GM10248 (cell line): ENCODE measurements at regions not wholly inside any gene's neighbourhood (a gene's known extent, or its start where the extent isn't known, plus 50 kb on each side); places are given as distances from the start of the nearest gene placed in this dataset.

Experiments used
- CTCF ChIA-PET: fragments of 300-600 bp; sonication (Branson Sonifier 250); formaldehyde crosslinking; extraction: SDS; loops from one replicate; lab custom pipeline; 2021; ENCODE audit warnings: antibody characterized with exemption; lab: Yijun Ruan, JAX
- POLR2A ChIA-PET: fragments of 350-650 bp; sonication (Branson Sonifier 250); formaldehyde crosslinking; extraction: SDS; loops from one replicate; lab custom pipeline; 2020; ENCODE audit warnings: antibody characterized with exemption; lab: Yijun Ruan, JAX
- DNase-seq: peaks from one replicate; pipeline ENCODE4 v3.0.0; 2012; ENCODE audit errors: extremely low spot score
- TF ChIP-seq, protein P1 (sequence below): IDR thresholded peaks from 2 replicates; pipeline ENCODE4 v1.5.1; 2012; ENCODE audit warnings: mild to moderate bottlenecking, low read depth; ENCODE audit errors: extremely low read depth, missing control alignments, control extremely low read depth

DNA sequence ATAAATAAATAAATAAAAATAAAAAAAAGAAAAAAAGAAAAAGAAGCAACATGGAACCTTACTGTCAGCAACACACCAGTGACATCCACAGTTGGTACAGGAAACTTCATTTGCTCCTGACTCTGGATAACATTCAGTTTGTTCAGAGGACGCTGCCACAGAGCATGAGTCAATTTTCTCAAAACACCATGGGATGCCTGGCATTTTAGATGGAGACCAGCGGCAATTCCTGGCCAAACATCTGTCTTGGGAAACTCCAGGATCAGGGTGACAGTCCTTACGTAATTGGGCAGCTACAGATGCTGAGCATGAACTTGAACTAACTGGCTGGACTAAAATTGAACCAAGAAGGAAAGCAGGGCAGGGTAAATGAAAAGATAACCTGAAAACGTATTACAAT lies 166.2 kb upstream of the CPNE8 start:
- TF ChIP-seq, protein P1, sequence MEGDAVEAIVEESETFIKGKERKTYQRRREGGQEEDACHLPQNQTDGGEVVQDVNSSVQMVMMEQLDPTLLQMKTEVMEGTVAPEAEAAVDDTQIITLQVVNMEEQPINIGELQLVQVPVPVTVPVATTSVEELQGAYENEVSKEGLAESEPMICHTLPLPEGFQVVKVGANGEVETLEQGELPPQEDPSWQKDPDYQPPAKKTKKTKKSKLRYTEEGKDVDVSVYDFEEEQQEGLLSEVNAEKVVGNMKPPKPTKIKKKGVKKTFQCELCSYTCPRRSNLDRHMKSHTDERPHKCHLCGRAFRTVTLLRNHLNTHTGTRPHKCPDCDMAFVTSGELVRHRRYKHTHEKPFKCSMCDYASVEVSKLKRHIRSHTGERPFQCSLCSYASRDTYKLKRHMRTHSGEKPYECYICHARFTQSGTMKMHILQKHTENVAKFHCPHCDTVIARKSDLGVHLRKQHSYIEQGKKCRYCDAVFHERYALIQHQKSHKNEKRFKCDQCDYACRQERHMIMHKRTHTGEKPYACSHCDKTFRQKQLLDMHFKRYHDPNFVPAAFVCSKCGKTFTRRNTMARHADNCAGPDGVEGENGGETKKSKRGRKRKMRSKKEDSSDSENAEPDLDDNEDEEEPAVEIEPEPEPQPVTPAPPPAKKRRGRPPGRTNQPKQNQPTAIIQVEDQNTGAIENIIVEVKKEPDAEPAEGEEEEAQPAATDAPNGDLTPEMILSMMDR = no peak
- POLR2A ChIA-PET = no interaction called here
- no peak for DNase-seq
- CTCF ChIA-PET = interaction anchor here (0.9 kb wide), 1 partner anchor 9 kb away, joined by 3 read pairs; no protein-coding TSS in a partner anchor

DNA sequence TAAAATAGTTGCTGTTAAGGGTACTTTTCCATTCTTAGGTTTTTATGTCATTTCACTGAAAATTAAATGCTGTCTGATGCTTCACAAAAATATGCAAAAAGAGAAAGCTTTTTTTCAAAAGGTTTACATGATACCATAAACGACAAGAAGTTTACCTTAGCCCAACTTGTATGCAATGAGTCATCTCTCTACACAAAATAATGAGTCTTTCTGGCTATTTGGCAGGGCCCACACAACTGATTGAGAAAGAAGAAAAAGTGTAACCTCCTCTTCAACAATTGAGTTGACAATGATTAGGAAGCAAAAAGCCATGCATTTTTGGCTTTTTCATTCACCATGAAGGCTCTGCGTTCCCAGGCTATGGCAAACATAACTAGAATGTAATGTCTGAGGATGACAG lies 165.4 kb upstream of the CPNE8 start:
- CTCF ChIA-PET = interaction anchor here (2.7 kb wide), 1 partner anchor 32 kb away, joined by 7 read pairs; no protein-coding TSS in a partner anchor
- POLR2A ChIA-PET = no interaction called here
- TF ChIP-seq, protein P1 = no peak

DNA sequence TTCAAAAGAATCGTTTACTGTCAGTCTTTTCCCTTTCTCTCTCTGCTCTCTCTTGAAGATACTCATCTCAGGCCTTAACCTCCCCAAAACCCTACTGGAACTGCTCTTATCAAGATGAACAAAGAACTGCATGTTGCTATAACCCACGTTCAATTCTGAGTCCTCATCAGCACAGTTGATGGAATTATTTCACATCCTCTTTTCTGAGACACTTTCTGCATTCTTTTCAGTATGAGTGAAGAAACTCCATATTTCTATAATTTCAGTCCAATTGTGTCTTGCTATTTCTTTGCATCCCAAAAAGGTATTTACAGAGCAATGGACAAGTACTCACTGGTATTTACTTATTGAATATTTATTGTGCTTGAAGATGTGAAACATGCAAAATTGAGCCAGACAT lies 160.1 kb upstream of the CPNE8 start:
- POLR2A ChIA-PET = no interaction called here
- TF ChIP-seq, protein P1 = no peak
- CTCF ChIA-PET = no interaction called here
- DNase-seq = no peak

More for the DNA sequence above, 165.4 kb upstream of the CPNE8 start:
- DNase-seq = no peak

DNA sequence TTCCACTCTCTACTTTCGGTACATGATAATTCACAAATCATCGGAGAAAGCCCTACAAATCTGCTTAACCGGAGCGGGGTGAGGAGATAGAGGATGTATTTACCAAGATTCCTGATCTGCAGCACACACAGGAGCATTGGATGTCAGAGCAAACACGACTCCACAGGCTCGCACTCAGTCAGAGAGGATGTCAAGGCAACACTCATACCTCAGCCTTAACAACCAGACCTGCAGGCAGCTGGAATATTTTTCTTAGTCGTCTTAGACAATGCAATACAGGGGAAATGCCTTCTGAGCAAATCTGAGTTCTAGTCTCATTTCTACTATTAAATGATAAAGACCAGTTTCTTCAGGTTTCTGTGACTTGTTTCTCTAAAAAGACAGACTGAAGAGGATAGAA lies 159.3 kb upstream of the CPNE8 start:
- CTCF ChIA-PET = no interaction called here
- POLR2A ChIA-PET = no interaction called here
- DNase-seq = no peak
- TF ChIP-seq, protein P1 = no peak

DNA sequence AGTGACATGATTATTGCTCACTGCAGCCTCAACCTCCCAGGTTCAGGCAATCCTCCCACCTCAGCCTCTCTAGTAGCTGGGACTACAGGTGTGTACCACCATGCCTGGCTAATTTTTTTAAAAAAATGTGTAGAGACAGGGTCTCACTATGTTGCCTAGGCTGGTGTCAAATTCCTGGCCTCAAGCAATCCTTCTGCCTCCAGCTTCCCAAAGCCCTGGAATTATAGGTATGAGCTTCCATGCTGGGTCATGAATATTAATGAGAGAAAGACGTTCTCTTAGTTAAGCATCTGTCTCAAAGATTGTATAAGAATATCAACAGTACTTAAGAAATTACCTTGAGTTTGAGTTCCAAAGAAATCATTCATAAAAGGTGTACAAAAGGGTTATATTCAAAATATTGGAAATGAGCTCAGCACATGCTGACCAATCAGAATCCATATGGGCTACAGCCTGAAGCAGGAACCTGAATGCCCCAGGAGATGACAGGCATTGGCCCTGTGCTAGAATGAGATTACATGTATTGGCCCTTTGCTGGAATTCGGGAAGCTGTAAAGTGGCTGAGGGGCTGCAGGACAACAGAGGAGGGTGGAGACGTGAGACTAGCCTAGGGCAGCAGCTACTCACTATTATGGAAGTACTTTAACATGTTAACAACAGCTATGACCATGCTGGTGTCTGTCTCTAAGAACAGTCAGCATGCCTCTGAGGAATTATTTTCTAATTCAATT lies 157.0 kb upstream of the CPNE8 start:
- DNase-seq = no peak
- ChIA-PET POLR2A (no interaction called here), CTCF (interaction anchor here (0.8 to 2.1 kb wide), 3 partner anchors 9 to 29 kb away, joined by 3 to 6 read pairs (median 3); no protein-coding TSS in a partner anchor)
- TF ChIP-seq, protein P1 = no peak

DNA sequence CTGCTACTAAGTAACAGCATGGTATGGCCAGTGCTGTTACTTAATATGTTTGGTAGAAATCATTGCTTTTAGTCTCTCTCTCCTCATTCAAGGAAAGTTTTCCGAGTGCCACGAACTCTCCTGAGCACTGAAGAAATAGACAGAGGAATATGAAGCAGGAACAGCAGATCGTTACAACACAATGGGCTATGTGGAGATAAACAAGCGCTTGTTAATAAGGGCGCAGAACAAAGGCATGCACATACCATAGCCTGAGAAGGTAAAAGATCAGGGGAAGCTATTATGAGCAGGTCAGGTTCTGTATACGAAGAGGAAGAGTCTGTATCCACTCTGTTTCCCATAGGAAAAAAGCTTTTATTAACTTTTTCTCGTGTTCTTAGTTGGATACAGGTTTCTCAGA lies 156.2 kb upstream of the CPNE8 start:
- TF ChIP-seq, protein P1 = no peak
- DNase-seq = no peak
- ChIA-PET CTCF (interaction anchor here (2.1 kb wide), 1 partner anchor 19 kb away, joined by 6 read pairs; no protein-coding TSS in a partner anchor), POLR2A (no interaction called here)
